Endodermal cell (in vitro differentiated cells): ENCODE measurements at regions not wholly inside any gene's neighbourhood (a gene's known extent, or its start where the extent isn't known, plus 50 kb on each side); places are given as distances from the start of the nearest gene placed in this dataset.

Source experiments
- DNase-seq: peaks from one replicate; pipeline ENCODE4 v3.0.0-alpha.2; 2017
- H3K27ac ChIP-seq: 2 replicates; pipeline ENCODE4 v1.5.1; 2013; ENCODE audit warnings: mild to moderate bottlenecking, low read depth, low read length, moderate library complexity
- H3K27me3 ChIP-seq: 2 replicates; pipeline ENCODE4 v1.6.1; 2013; ENCODE audit warnings: mild to moderate bottlenecking, low read length, moderate library complexity; ENCODE audit not compliant: insufficient read depth, control insufficient read depth, poor library complexity, severe bottlenecking
- H3K36me3 ChIP-seq: 2 replicates; pipeline ENCODE4 v1.7.0; 2013; ENCODE audit warnings: mild to moderate bottlenecking, low read length, moderate library complexity; ENCODE audit not compliant: control insufficient read depth, insufficient read depth
- H3K4me1 ChIP-seq: one replicate; pipeline ENCODE4 v1.7.0; 2013; ENCODE audit warnings: low read length; ENCODE audit not compliant: control insufficient read depth, insufficient read depth
- H3K4me3 ChIP-seq: 2 replicates; pipeline ENCODE4 v1.5.1; 2013; ENCODE audit warnings: mild to moderate bottlenecking, low read length, moderate library complexity
- H3K9ac ChIP-seq: 2 replicates; pipeline ENCODE4 v1.6.1; 2013; ENCODE audit warnings: mild to moderate bottlenecking, low read length, moderate library complexity; ENCODE audit not compliant: poor library complexity, severe bottlenecking; ENCODE audit errors: extremely low read depth
- H3K9me3 ChIP-seq: 2 replicates; pipeline ENCODE4 v1.6.1; 2013; ENCODE audit warnings: mild to moderate bottlenecking, low read length, moderate library complexity; ENCODE audit not compliant: control insufficient read depth
- H3K27ac Mint-ChIP-seq: 2 replicates; pipeline ENCODE4 v1.8.0; 2020; ENCODE audit warnings: mixed read lengths
- H3K27me3 Mint-ChIP-seq: 2 replicates; pipeline ENCODE4 v1.8.0; 2021; ENCODE audit warnings: mild to moderate bottlenecking, mixed read lengths; ENCODE audit not compliant: insufficient read depth
- H3K36me3 Mint-ChIP-seq: 2 replicates; pipeline ENCODE4 v1.8.0; 2020; ENCODE audit warnings: low read depth, mixed read lengths
- H3K4me1 Mint-ChIP-seq: 2 replicates; pipeline ENCODE4 v1.8.0; 2020; ENCODE audit warnings: mixed read lengths
- H3K4me3 Mint-ChIP-seq: 2 replicates; pipeline ENCODE4 v1.8.0; 2020; ENCODE audit warnings: mild to moderate bottlenecking, moderate library complexity, mixed read lengths
- H3K9me3 Mint-ChIP-seq: 2 replicates; pipeline ENCODE4 v1.8.0; 2020; ENCODE audit warnings: mild to moderate bottlenecking, mixed read lengths
- WGBS, 2 experiments: methylation state at CpG; one replicate each; pipeline versions ENCODE4 v1.1.5 to v1.1.7; 2013; ENCODE audit warnings: missing lambda C conversion rate in 2 of 2, mixed read lengths in 1 of 2; ENCODE audit not compliant: insufficient coverage in 1 of 2, insufficient read length in 1 of 2; 5-methylcytosine and 5-hydroxymethylcytosine counted together
- TF ChIP-seq, protein P1 (sequence below): fragments of 200-600 bp; sonication (generic); conservative IDR thresholded peaks from 2 replicates; pipeline ENCODE4 v1.5.0; 2021; ENCODE audit warnings: antibody characterized with exemption, mild to moderate bottlenecking

DNA sequence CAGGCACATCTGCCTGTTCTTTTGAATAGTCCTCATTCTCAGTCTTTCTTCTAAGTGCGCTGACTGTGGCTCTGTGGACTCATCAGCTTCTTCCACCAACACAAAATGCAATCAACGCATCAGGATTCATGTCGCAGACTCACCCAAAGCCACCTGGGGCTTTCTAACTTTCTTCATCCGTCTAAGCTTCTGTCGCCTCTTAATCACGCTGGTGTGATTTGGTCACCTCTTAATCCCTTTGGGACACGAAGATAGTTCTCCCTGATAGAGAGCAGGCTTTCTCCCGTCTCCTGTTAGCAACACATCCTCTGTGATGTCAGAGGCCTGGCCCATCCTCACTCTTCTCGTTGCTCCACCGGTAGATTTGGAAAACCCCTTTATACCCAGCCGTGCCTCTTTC is 78.0 kb upstream of the FOXQ1 start:
- H3K27ac Mint-ChIP-seq = no peak overlapping the region
- no peak overlapping the region for H3K27ac ChIP-seq
- no peaks in the 10 kb centered on the region for H3K36me3 ChIP-seq
- no peak overlapping the region for H3K4me3 ChIP-seq
- DNase-seq = peak; percentile 47
- no peak overlapping the region for H3K9ac ChIP-seq
- H3K4me1 Mint-ChIP-seq = peaks cover 37% of the 10 kb centered on the region
- no peaks in the 10 kb centered on the region for H3K36me3 Mint-ChIP-seq
- H3K9me3 ChIP-seq = no peaks in the 10 kb centered on the region
- H3K4me3 Mint-ChIP-seq = no peak overlapping the region
- peaks cover 25% of the 10 kb centered on the region for H3K4me1 ChIP-seq
- TF ChIP-seq, protein P1, sequence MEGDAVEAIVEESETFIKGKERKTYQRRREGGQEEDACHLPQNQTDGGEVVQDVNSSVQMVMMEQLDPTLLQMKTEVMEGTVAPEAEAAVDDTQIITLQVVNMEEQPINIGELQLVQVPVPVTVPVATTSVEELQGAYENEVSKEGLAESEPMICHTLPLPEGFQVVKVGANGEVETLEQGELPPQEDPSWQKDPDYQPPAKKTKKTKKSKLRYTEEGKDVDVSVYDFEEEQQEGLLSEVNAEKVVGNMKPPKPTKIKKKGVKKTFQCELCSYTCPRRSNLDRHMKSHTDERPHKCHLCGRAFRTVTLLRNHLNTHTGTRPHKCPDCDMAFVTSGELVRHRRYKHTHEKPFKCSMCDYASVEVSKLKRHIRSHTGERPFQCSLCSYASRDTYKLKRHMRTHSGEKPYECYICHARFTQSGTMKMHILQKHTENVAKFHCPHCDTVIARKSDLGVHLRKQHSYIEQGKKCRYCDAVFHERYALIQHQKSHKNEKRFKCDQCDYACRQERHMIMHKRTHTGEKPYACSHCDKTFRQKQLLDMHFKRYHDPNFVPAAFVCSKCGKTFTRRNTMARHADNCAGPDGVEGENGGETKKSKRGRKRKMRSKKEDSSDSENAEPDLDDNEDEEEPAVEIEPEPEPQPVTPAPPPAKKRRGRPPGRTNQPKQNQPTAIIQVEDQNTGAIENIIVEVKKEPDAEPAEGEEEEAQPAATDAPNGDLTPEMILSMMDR = no peak
- no peaks in the 10 kb centered on the region for H3K9me3 Mint-ChIP-seq
- 74 to 86% methylated on average over 11 of the region's 11 CpGs for WGBS, 2 experiments
- peaks cover 14% of the 10 kb centered on the region for H3K27me3 ChIP-seq
- peaks cover 41% of the 10 kb centered on the region for H3K27me3 Mint-ChIP-seq

DNA sequence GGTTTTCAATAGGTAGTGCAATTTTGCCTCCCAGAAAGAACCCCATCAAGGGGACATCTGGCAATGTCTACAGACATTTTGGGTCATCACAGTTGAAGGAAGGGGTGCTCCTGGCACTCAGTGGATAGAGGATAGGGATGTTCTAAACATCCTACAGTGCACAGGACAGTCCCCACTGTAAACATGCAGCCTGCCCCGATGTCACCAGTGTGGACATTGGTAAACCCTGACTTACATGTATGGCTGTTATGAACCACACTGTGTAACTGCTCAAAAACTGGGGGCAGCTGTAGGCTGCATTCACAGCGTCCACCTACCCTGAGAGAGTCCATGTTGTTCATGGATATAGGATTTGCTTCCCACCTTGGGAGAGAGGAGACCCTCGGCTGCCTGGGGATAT is 79.3 kb upstream of the FOXQ1 start:
- Histone ChIP-seq H3K36me3 (no peaks in the 10 kb centered on the region), H3K9ac (no peak overlapping the region), H3K27ac (no peak overlapping the region), H3K4me3 (no peak overlapping the region), H3K4me1 (peaks cover 26% of the 10 kb centered on the region), H3K27me3 (peaks cover 14% of the 10 kb centered on the region), H3K9me3 (no peaks in the 10 kb centered on the region)
- DNase-seq = no peak
- no peaks in the 10 kb centered on the region for H3K9me3 Mint-ChIP-seq
- 88 to 93% methylated on average over 3 of the region's 3 CpGs for WGBS, 2 experiments
- H3K36me3 Mint-ChIP-seq = no peaks in the 10 kb centered on the region
- no peak overlapping the region for H3K27ac Mint-ChIP-seq
- H3K27me3 Mint-ChIP-seq = peaks cover 38% of the 10 kb centered on the region
- TF ChIP-seq, protein P1 = no peak
- H3K4me1 Mint-ChIP-seq = peaks cover 49% of the 10 kb centered on the region
- no peak overlapping the region for H3K4me3 Mint-ChIP-seq

DNA sequence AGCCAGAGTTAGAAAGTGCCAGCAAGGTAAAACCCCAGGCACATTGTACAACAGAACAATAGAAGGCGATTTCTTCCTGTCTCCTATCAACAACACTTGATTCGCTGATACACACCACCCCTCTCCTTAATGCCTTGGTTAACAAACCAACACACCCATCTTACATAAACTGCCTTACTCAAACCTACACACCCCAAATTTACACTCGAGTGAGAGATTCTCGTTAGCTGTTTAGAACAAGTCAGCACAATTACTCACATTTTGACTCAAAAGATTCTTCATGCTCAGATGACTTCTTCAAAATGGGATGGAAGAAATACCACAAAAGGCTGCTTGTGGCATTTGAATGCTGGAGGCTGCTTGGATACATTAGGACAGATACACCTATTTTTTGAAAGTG is 80.0 kb upstream of the FOXQ1 start:
- Histone ChIP-seq H3K36me3 (no peaks in the 10 kb centered on the region), H3K9me3 (no peaks in the 10 kb centered on the region), H3K4me3 (no peak overlapping the region), H3K9ac (no peak overlapping the region), H3K4me1 (peaks cover 32% of the 10 kb centered on the region), H3K27me3 (peaks cover 14% of the 10 kb centered on the region), H3K27ac (no peak overlapping the region)
- Mint-ChIP-seq H3K36me3 (no peaks in the 10 kb centered on the region), H3K27ac (no peak overlapping the region), H3K4me1 (peaks cover 50% of the 10 kb centered on the region), H3K9me3 (no peaks in the 10 kb centered on the region), H3K27me3 (peaks cover 32% of the 10 kb centered on the region), H3K4me3 (no peak overlapping the region)
- TF ChIP-seq, protein P1 = no peak
- 88 to 90% methylated on average over 2 to 4 of the region's 4 CpGs for WGBS, 2 experiments
- DNase-seq = no peak
